DMS153 treated with DMSO at 0.1 percent for 48 hours (cell line): ENCODE measurements at regions not wholly inside any gene's neighbourhood (a gene's known extent, or its start where the extent isn't known, plus 50 kb on each side); places are given as distances from the start of the nearest gene placed in this dataset.

Source experiments
- DNase-seq: peaks from one replicate; lab custom pipeline; 2025; ENCODE audit not compliant: unreplicated experiment; lab: John Stamatoyannopoulos, UW

DNA sequence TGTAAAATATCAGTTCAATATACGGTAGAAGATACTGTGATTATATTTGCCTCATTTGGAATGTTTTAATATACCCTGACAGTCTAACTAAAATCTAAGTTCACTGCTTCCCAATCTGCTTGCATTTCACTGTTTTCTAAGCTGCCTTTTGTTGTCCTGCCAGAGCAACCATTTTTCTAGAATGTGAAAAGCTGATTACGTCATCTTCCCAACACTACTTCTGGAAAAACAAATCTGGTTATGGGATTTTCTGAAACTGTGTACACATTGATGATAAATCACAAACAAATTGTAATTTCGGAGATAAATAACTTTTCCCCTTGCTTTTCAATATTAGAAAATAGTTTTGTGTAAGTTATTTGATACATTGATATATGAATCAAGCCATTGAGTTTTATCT, 1529.0 kb downstream of the CDH11 start:
- DNase-seq, result no peak

DNA sequence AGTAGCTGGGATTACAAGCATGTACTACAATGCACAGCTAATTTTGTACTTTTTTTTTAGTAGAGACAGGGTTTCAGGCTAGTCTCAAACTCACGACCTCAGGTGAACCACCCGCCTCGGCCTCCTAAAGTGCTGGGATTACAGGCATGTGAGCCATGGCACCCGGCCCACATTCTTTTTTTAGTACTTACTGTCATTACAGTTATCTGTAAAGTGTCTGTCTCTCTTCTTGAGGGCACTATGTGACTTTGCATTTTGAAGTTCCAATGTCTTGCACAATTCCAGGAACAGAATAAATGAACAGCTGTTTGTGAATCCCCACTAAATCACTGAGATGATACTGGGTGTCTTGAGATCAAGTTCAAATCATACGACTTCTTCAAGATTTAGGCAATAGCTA, 1540.3 kb downstream of the CDH11 start:
- DNase-seq, result no peak

DNA sequence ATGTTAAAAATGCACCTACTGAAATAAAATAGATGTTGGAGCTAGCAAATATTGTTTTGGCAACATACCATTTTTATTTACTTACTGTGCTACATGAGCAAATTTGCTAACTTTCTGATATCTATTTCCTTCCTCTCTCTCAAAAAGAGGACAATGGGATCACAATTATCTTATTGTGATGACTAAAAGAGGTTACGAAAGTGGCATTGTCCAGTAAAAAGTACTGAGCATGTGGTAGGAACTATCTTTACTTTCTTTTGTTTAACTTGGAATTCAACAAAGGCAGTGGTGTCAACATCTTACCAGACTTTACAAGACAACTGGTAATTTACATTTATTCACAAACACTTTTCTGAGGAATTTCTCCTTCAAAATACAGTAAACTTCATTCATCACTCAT, 1542.6 kb upstream of the CDH8 start:
- no peak for DNase-seq

DNA sequence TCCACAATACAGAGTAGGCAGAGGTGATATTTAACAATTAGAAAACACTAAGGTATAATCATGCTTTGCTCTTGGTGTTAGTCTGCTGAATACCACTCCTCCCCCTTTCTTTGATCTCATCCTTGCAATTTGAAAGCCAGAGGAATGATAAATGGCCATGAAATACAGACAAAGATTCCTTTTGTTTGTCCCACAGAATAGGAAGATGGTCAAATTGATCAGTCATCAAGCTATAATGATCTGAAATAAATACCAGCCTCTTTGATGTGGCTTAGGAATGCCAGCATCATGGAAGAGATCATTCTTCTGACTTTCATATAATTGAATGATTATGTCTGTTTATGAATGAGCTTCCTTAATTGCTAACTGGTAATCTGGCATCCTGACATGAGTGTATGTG, 1541.7 kb upstream of the CDH8 start:
- DNase-seq, result no peak

DNA sequence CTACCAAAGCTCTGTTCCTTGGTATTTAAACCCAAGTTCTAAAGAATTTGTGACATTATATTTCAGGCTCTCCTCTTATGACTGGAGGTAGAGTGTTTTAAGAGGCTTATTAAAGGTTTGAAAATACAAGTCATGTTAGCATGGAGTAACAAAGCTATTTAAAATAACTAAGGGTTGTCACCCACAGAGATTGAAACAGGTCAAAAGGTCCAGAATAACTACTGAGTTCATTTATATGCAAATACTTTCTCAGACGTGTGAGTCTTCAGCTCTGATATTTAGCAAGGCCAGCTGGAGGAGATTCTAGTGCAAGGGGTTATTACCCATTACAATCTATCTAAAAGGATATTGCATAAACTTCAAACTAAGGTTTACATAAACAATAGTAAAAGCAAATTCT, 1538.8 kb upstream of the CDH8 start:
- DNase-seq, result no peak

DNA sequence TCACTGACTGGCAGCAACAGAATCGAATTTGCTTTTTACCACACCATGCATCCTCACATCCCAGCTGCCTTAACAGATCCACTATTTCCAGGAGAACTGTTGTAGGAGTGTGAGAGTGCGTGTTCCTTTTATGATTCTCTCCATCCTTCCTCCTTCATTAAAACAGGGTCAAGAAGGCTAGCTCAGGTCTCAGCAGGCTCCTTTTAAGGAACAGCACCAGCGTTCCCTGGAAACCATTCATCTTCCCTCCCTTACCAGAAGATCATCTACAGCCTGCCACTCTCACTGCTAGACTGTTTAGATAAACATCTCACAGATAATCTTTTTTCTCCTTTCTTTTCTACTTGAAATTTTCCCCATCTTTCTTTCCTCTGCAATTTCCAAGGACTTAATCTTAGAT, 1531.9 kb upstream of the CDH8 start:
- no peak for DNase-seq

DNA sequence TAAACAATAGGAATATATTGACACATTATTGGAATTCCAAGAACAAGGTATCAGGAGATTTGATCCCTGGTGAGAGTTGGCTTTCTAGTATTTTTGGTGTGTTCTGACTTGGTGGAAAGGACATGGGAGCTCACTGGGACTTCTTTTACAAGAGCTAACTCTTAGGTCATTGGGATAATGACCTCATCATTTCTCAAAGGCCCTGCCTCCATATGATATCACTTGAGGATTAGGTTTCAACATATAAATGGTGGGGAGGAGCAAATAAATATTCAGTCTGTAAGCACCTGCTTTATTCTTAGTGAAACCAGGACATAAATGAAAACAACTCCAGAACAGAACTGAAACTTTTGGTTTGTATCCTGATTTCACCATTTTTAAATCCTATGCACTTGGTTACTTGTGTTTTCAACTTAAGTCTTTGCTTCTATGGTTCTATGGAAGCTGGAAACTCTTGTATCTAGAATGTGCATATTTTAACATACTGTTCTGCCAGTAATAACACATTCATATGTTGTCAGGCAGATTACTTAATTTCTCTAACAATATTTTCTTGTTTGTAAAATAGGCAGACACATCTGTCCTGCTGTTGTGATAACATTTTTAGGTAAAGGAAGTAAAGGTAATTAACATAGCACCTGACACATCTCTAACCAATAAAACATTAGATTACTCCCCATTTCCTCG, 1527.7 kb upstream of the CDH8 start:
- DNase-seq, result no peak

DNA sequence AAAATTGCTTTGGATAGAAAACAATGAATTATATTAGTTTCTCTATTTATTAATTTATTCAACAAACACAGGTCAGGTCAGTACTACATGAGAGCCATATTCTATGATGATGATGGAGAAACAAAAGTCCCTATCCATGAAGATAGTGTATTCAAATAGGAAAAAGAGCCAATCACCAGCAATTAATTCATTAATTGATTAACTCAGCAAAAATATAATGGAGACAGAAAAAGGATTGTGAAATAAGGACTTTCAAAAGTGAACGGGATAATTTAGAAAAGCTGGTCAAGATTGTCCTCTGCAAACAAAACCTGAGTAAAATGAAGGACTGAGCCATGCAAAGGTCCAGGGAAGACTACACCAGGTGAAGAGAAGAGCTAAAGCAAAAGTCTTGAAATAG, 1517.7 kb upstream of the CDH8 start:
- no peak for DNase-seq

DNA sequence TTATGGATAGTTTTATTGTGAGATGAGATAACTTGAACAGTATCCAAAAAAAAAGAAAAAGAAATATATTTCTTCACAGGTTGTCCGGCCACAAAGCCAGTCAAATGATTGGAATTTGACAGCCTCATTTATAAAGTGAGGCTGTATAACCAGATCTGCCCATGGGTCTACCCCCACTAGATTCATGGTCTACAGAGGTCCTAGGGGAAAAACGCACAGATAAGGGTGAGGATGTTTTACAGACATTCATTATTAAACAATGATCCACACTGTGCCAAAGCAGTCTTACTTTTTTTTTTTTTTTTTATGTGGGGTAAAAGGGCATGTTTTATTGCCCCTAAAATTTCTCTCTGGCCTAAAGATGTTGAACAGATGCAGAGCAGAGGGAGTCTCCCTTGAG, 1503.0 kb upstream of the CDH8 start:
- no peak for DNase-seq

DNA sequence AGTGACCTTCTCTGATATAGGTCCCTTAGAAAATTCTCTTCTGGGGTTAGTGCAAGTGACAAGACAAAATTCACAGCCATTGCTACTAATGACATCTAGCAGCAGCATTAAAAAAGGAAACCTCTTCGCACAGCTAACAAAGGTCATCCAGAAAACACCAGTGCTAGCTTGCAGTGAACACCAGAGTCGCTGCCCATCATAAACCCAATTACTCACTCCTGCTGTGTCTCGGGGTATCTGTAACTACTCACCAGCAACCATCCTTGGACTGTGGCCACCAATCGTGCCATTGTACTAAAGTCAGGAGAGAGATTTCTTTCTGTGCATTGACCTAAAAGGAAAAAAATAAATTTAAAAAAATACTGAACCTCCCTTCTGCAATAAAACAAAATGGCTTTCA, 1494.7 kb upstream of the CDH8 start:
- DNase-seq, result no peak

DNA sequence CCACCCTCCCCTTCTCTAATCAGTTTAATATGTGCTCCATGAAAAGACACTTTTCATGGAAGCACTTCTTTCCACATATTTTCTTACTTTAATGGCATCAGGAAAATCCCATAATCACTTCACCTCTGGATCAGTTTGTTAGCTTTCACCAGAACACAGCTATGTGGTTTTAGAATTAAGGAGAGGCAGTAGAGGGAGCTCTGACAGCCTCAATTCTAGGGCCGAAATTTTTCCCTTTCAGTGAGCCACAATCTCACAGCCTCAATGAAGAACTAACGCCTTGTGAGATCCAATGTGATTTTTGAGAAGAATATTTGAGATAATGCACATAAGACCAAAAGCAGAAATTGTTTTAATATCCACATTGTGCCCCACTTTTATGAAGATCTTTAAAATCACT, 1494.0 kb upstream of the CDH8 start:
- no peak for DNase-seq

DNA sequence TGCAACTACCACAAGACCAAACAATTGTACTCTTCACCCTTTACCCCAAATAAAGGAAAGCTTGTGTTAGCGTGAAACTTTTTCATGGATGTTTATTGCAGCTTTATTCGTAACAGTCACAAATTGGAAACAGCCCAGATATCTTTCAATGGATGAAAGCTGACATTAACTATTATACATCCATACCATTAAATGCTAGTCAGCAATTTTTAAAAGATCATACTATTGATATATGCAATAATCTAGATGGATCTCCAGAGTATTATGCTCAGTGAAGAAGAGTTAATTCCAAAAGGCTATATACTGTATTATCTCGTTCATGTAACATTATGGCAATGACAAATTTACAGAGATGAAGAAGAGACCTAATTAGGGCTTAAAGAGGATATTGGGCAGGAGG, 1491.2 kb upstream of the CDH8 start:
- no peak for DNase-seq

DNA sequence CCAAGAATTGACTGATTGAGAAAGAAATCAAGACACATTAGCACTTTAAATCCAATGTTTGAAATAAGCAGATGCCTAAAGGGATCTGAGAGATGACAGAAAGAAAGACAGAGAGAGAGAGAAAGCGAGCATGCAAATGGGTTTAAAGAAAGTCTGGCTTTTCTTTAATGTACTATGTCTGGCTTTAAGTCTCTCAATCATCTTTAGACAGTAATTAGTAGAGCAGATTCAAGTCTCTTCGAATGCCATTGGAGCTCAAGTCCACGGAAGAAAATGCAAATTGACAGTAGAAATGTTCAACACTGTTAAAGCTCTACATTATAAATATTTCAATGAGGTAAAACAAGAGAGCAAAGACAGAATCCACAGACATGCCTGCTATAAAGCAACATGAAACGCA, 1480.2 kb upstream of the CDH8 start:
- DNase-seq, result no peak

DNA sequence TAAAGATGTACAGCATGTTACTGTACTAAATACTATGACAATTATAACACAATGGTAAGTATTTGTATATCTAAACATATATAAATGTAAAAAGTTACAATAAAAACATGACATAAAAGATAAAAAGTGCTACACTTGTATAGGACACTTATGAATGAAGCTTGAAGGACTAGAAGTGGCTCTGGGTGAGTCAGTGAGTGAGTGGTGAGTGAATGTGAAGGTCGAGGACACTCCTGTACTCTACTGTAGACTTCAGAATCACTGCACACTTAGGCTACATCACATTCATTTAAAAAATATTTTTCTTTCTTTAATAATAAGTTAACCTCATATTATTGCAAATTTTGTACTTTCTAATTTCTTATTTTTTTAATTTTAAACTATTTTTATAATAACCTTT, 1476.7 kb upstream of the CDH8 start:
- DNase-seq, result no peak

DNA sequence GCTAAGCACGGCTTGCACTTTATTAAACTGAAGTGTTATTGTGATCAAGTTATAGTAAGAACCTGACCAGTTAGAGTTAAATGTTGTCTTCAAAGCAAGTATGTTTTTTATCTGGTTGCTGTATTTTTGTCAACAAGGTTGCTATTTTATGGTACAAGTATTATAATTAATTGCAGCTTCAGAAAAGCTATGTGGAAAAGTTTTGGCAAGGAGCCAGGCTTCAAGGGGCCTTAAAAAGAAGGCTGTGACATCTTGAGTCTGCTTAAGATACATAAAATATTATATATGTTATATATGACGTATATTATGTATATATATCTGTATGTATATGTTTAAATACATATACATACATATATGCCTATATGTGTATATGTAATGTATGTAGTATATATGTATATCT, 1461.2 kb upstream of the CDH8 start:
- no peak for DNase-seq

DNA sequence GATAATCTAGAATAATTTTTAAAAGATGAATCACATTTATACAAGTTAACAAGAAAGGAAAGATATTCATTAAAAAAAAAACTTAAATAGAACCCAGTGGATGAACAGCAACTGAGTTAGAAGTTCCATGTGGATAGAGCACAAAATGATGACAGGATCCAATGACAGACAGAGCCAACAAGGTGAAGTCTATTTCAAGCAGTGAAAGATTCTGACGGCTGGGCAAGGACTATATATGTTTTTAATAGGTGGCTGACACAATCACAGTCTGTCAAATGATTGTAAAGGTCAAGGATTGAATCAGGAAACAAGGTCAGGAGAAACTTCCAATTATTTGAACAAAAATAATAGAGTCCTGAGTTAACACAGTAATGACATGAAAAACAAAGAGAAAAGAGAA, 1460.0 kb upstream of the CDH8 start:
- DNase-seq, result no peak

DNA sequence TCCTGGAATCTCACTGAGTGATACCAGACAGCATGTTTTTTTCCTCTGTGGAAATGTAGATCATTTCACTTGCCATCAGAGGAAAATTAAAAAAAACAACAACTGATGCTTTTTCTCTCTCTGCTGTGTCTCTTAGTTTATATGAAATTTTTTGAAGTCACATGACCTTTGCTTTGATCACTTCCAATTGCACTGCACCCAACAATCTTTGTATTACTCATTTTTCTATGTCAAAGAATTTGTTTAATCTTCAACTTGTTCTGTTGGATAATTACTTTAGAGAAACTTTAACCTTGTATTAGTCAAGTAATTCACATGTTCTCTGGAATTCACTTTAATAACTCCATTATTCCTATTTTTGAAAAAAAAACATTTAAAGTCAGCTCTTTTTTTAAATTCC, 1452.7 kb upstream of the CDH8 start:
- DNase-seq, result no peak

DNA sequence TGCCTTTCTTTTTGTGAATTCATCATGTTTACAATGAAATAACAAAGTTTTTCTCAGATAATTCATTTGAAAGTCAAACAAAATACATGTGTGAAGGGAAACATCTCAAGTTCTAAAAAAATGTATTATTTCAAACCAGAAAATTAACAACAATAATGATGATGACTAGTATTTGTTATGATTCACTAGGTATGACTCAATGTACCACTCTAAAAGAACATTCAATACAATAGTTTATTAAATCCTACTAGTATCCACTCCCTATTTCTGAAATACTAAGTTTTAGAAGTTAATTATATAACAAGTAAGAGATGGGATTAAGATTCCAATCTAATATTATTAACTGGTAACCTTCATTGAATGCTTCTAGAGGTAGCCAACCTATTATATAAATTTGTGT, 1444.8 kb upstream of the CDH8 start:
- DNase-seq, result no peak

DNA sequence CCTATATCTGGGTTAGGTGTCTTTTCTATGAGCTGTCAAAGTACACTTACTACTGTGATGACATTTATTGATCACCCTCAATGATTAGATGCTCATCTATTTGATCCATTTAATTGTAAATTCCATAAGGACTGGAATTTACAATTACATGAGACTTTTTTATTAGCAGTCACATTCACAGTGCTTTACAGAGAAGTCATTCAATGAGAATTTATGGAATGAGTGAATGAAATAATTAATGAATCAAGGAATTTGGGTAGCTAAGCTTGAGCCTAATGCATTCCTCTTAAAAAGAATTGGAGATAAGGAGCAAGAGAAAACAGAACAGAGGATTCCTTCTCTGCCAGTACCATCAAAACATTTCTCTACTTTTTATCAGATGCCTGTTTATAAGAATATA, 1437.5 kb upstream of the CDH8 start:
- DNase-seq, result no peak

DNA sequence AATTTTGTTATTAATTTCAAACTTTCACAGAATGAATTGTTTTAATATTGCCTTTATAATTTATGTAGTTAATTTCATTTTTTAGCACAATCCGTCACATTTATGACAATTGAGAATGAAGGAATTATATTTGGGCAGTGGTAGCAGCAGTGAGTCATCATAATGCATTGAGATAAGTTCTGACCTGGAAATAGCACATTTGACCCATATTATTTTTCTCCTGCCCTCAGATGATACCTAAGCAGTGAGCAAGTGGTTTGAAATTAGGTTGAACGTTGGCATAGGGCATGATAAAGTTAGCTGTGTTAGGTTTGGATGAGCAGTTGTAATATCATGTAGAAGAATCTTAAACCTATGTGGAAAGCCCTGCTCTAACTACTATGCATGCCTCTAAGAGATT, 1431.3 kb upstream of the CDH8 start:
- DNase-seq, result no peak

DNA sequence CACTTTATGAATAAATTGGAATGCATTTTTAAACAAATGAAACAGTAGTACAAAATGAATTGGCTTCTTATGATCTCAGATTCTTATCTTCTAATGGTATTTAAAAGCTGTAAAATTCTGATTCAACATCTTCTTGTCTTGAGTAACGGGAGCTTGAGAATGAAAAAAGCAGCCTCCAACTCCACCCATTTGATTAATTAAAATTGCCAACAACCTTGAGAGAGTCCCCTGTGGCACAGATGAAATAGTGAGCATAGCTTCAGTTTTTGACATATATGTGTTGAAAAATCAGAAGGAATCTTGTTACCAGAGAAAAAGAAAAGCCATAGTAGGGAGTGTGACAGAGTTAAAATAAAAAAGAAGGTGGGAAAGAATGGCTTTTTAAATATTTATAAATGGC, 1426.1 kb upstream of the CDH8 start:
- no peak for DNase-seq

DNA sequence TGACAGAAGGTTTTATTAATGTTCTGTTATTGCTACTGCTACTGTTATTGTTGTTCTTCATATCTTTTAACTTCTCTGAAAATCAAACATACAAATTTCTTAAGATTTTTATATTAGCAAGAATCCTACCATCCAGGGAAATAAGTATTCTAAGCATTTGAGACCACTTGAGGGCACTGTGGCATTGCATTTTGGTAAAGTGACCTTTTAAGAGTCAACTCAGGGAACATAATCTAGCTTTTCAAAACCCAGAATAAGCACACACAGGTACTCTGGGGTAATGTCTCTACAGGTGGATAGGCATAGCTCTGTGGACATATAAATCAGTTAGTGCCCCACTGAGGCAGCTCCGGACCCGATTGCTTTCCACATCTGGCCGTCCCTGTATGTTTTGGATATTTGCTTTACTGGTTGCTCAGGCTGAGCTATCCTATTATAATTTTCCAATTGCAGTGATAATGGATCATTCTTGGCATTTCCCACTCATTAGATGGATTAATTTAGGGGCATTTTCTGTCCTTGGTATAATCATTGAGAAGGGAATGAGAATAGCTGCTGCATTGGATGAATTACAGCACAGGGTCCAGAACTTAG, 1425.1 kb upstream of the CDH8 start:
- DNase-seq, result peak; percentile 53

DNA sequence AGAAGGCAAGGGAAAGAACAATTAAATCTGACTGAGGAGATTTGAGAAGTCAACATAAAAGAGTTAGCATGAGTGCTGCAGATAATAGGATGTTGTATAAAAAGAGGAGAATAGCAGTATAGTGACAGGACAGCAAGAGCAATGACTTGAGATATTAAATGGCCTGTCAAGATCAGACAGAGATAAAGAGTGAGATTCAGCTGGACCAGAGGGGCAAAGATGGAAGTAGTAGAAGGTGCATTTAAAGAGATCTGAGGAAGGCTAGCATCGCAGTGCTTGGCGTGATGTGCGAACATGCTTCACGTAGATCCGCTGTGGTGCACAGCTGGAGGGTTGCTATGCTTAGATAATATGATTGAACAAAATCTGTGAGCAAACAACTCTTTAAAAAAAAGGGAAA, 1422.6 kb upstream of the CDH8 start:
- no peak for DNase-seq
